A673 (cell line): ENCODE measurements at regions not wholly inside any gene's neighbourhood (a gene's known extent, or its start where the extent isn't known, plus 50 kb on each side); places are given as distances from the start of the nearest gene placed in this dataset.

Source experiments
- BruUV-seq: library from RNA; stranded (reverse); fragments of 400-500 nt; replicated peaks from 2 replicates; lab custom pipeline; 2021; lab: Mats Ljungman, UMichigan
- CTCF ChIA-PET: fragments of 300-600 bp; sonication (Branson Sonifier 250); formaldehyde crosslinking; loops from one replicate; lab custom pipeline; 2022; ENCODE audit warnings: antibody characterized with exemption; lab: Charles Lee
- POLR2A ChIA-PET: fragments of 300-600 bp; sonication (Branson Sonifier 250); formaldehyde crosslinking; loops from one replicate; lab custom pipeline; 2022; ENCODE audit warnings: antibody characterized with exemption; ENCODE audit not compliant: low non-redundant PET; lab: Charles Lee
- DNase-seq: peaks from one replicate; pipeline ENCODE4 v3.0.0-alpha.2; 2015; ENCODE audit warnings: low spot score
- H3K27ac ChIP-seq: fragments of 200-600 bp; sonication (generic); 2 replicates; pipeline ENCODE4 v1.5.1; 2016; ENCODE audit warnings: mixed run types, low read depth, mild to moderate bottlenecking, mixed read lengths, antibody characterized with exemption, low read length; ENCODE audit not compliant: poor library complexity, severe bottlenecking
- H3K27me3 ChIP-seq: fragments of 200-600 bp; sonication (generic); replicated peaks from 2 replicates; pipeline ENCODE4 v1.6.1; 2017; ENCODE audit warnings: mixed run types, low read depth, mild to moderate bottlenecking, mixed read lengths, antibody characterized with exemption, low read length; ENCODE audit not compliant: insufficient read depth, poor library complexity
- H3K36me3 ChIP-seq: fragments of 200-600 bp; sonication (generic); 2 replicates; pipeline ENCODE4 v1.6.1; 2016; ENCODE audit warnings: mixed run types, mild to moderate bottlenecking, mixed read lengths, antibody characterized with exemption, low read length; ENCODE audit not compliant: insufficient read depth, poor library complexity, severe bottlenecking
- H3K4me1 ChIP-seq: fragments of 200-600 bp; sonication (generic); 2 replicates; pipeline ENCODE4 v1.6.1; 2017; ENCODE audit warnings: mixed run types, mild to moderate bottlenecking, mixed read lengths, antibody characterized with exemption, low read length; ENCODE audit not compliant: insufficient read depth, poor library complexity, severe bottlenecking
- H3K4me3 ChIP-seq: fragments of 200-600 bp; sonication (generic); 2 replicates; pipeline ENCODE4 v1.5.1; 2016; ENCODE audit warnings: low read depth, mixed run types, mild to moderate bottlenecking, mixed read lengths, low read length; ENCODE audit not compliant: poor library complexity, severe bottlenecking
- H3K9me3 ChIP-seq: fragments of 200-600 bp; sonication (generic); 2 replicates; pipeline ENCODE4 v1.6.1; 2016; ENCODE audit warnings: mixed run types, low read depth, mild to moderate bottlenecking, mixed read lengths, antibody characterized with exemption, low read length; ENCODE audit not compliant: poor library complexity, severe bottlenecking
- CTCF ChIP-seq: fragments of 300-800, 200-600 bp; sonication (generic); conservative IDR thresholded peaks from 2 replicates; pipeline ENCODE4 v1.5.1; 2017; ENCODE audit warnings: low read depth, mild to moderate bottlenecking, antibody characterized with exemption, low read length, moderate library complexity, mixed read lengths
- EZH2 ChIP-seq: fragments of 200-600 bp; sonication (generic); IDR thresholded peaks from 2 replicates; pipeline ENCODE4 v1.6.1; 2017; ENCODE audit warnings: borderline replicate concordance, low read depth, mild to moderate bottlenecking, mixed read lengths, antibody characterized with exemption, low read length; ENCODE audit not compliant: poor library complexity, severe bottlenecking
- intact Hi-C: fragments of 100-400 bp; cut with micrococcal nuclease; formaldehyde crosslinking; loops from one replicate; pipeline ENCODE4 v1.10.0; 2022; ENCODE audit not compliant: unreplicated experiment

- CTCF ChIA-PET: no interaction called here
- peaks cover 9% of the 10 kb centered on the region for H3K4me1 ChIP-seq
- DNase-seq: no peak
- H3K27ac ChIP-seq: no peak overlapping the region
- no peaks in the 10 kb centered on the region for H3K9me3 ChIP-seq
- BruUV-seq: no TSS peak
- no peaks in the 10 kb centered on the region for H3K36me3 ChIP-seq
- no peak overlapping the region for H3K4me3 ChIP-seq
- no peaks in the 10 kb centered on the region for H3K27me3 ChIP-seq
- POLR2A ChIA-PET: no interaction called here
- no peak for TF ChIP-seq CTCF
- no peak for TF ChIP-seq EZH2
- intact Hi-C loops: no loop called here
Measured at GRCh38 chr17:73953206-73954033, 250.1 kb upstream of the RPL38 start.

- intact Hi-C loops: loop anchor here (5.0 kb wide), 1 partner anchor 133 kb away; no protein-coding TSS in a partner anchor
- Histone ChIP-seq H3K9me3 (no peaks in the 10 kb centered on the region), H3K36me3 (no peaks in the 10 kb centered on the region), H3K27ac (no peak overlapping the region), H3K4me3 (no peak overlapping the region), H3K4me1 (peaks cover 9% of the 10 kb centered on the region), H3K27me3 (no peaks in the 10 kb centered on the region)
- no peak for TF ChIP-seq CTCF
- TF ChIP-seq EZH2: no peak
- DNase-seq: no peak
- ChIA-PET POLR2A (no interaction called here), CTCF (interaction anchor here (0.7 kb wide), 1 partner anchor 21 kb away, joined by 3 read pairs; no protein-coding TSS in a partner anchor)
- BruUV-seq: no TSS peak
Measured at GRCh38 chr17:73954951-73955350, 248.5 kb upstream of the RPL38 start.

GRCh38 chr17:73955616-73956015 is 247.9 kb upstream of the RPL38 start:
- CTCF ChIA-PET: no interaction called here
- H3K27ac ChIP-seq: no peak overlapping the region
- POLR2A ChIA-PET: no interaction called here
- no peaks in the 10 kb centered on the region for H3K9me3 ChIP-seq
- H3K4me3 ChIP-seq: no peak overlapping the region
- TF ChIP-seq EZH2 (no peak), CTCF (no peak)
- peaks cover 9% of the 10 kb centered on the region for H3K4me1 ChIP-seq
- DNase-seq: no peak
- intact Hi-C loops: loop anchor here (1.0 to 5.0 kb wide), 3 partner anchors 133 to 526 kb away; no protein-coding TSS in a partner anchor
- no peaks in the 10 kb centered on the region for H3K36me3 ChIP-seq
- no TSS peak for BruUV-seq
- H3K27me3 ChIP-seq: no peaks in the 10 kb centered on the region
